ENCODE measurements at regions not wholly inside any gene's neighbourhood (a gene's known extent, or its start where the extent isn't known, plus 50 kb on each side); places are given as distances from the start of the nearest gene placed in this dataset.
"Not testable (repeated sequence)": the region's sequence is repeated elsewhere in the genome, so short reads cannot be mapped to it uniquely, and the experiment has no call there.

DNA sequence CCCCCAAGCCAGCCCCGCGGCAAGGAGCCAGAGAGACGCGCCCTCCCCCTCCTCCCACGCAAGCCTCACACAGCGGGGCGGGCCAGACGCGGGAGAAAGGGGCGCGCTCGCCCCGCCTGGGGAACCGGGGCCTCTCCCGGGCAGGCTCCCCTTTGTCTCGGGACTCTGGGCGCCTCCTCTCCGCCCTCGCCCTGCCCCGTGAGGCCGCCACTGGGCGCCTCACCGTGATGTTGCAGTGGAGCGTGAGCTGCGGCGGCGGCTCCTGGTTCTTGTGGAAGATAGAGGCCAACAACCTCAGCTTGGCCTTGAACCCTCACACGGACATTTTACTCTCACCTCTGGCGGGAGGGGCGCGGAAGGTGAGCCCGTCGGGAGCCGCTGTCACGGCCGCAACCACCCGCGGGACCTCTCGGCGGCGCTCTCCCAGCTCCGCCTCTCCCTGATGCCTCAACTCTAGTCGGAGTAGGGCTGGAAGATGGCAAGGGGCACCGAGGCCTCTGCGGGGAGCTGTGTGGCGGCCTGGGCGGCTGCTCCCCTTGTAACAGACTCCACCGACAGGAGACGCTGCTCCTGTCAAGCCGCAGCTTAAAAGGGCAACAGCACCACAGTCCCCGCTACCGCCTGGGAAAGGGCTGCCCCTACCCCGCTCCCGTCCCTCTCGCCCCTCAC lies 179.2 kb upstream of the ZSCAN2 start:
- not testable (repeated sequence) for DNase-seq (ENCODE audit: low spot score)

DNA sequence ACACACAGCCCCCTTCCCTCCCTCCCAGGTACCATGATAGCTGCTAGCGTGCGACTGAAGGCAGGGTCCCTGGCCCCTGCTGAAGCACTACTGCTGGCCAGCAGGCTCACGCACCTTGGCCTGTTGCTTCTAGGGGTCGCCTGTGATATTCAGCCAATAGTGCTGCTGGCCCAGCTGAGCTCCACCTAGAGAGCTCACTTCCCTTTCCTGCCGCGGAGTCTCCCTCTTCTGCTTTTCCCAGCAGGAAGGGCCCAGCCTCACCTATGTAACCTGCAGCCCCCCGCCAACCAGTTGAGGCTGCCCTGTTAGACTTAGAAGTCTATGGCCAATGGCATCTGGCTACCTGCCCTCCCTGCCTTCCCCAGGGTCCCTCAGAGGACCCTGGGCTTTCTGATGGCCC lies 175.5 kb upstream of the ZSCAN2 start:
- DNase-seq (ENCODE audit: low spot score), result not testable (repeated sequence)

DNA sequence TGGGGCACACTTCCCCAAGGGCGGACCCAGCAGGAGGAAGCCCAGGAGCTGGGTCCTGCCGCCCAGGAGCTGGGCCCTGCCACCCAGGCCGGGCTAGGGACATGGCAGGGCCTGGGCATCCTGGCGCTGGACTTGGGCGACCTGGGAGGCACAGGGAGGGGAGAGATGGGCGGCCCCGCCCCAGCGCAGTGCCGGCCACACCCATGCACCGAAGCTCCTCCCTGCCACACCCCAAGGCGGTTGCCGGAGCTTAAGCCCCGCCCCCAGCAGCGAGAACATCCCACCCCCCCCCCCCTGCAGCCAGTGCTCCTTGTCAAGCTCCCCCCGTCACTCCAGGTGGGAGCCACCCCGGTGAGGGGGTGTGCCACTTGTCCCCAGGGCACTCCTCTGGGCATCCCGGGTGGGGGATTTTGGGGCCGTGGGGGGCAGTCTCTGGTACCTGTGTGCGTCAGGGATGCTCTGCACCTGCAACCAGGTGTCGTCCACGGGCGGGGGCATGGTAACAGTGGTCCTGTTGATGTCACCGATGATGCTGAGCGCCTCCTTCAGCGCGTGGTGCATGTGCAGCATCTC lies 127.4 kb upstream of the ZSCAN2 start:
- not testable (repeated sequence) for DNase-seq (ENCODE audit: low spot score)

DNA sequence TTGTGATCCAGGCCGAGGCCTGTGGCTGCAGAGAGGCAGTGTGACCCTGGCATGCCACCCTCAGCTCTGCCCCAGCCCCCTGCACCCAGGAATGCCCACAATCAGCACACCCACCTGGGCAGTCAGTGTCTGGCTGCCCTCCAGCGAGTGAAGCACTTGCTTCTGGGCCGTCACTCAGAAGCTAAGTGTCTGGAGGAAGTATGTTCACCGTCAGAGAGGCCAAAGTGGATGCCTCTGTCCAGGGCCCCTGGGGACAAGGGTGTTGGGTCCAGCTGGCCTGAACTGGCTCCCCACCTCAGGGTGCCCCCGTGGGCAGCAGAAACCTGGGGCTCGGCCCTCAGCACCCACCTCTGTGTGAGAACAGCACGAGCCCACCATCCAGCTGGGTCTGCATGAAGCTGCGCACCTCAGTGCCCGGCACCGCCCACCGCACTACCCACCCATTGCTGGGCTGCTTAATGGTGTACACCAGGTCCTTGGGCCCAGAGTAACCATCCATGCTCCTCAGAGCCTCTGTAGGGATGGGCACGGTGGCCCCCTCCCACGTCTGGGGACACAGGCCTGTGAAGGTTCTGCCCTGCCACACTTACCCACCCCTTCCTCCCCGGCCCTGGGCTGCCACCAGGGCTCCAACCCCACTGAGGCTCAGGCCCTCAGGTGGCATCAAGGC lies 124.3 kb upstream of the ZSCAN2 start:
- DNase-seq (ENCODE audit: low spot score), result not testable (repeated sequence)

GRCh38 chr15:84477550-84477949 lies 123.3 kb upstream of the ZSCAN2 start:
- DNase-seq (ENCODE audit: low spot score), result not testable (repeated sequence)

DNA sequence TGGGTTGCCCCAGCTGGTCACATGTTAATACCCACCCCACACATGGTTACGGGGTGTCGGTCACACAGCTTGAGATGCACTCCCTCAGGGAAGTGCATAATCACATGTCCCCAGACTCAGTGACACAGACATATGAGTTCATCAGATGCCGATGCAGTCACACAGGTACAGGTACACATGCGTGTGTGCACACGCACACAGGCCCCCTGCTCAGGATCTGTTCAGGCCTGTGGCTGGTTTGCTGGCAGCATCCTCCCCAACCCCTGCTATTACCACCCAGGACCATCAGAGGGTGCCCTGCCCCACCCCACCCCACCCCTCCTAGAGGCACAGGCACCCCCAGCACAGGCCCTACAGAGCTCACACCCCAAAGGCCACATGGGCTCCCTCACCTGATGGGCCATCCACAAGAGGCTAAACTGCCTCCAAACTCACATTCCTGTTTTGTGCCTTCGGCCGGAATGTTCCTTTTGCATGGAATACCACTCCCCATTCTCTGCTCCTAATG lies 120.6 kb upstream of the ZSCAN2 start:
- DNase-seq (ENCODE audit: low spot score), result not testable (repeated sequence)

- not testable (repeated sequence) for DNase-seq (ENCODE audit: low spot score)
Measured at GRCh38 chr15:84483859-84484258, 117.0 kb upstream of the ZSCAN2 start.

GRCh38 chr15:84500165-84500889 lies 100.5 kb upstream of the ZSCAN2 start:
- DNase-seq (ENCODE audit: low spot score), result not testable (repeated sequence)

GRCh38 chr15:84503101-84503500 lies 97.7 kb upstream of the ZSCAN2 start:
- DNase-seq (ENCODE audit: low spot score), result not testable (repeated sequence)

GRCh38 chr15:84505552-84505951 lies 95.3 kb upstream of the ZSCAN2 start:
- not testable (repeated sequence) for DNase-seq (ENCODE audit: low spot score)

DNA sequence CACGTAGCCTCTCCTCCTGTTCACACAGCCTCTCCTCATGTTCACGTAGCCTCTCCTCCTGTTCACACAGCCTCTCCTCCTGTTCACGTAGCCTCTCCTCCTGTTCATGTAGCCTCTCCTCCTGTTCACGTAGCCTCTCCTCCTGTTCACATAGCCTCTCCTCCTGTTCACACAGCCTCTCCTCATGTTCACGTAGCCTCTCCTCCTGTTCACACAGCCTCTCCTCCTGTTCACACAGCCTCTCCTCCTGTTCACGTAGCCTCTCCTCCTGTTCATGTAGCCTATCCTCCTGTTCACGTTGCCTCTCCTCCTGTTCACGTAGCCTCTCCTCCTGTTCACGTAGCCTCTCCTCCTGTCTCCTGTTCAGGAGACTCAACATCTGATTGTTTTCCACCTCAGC lies 88.5 kb upstream of the ZSCAN2 start:
- not testable (repeated sequence) for DNase-seq (ENCODE audit: low spot score)

- not testable (repeated sequence) for DNase-seq (ENCODE audit: low spot score)
Measured at GRCh38 chr15:84516773-84517172, 84.0 kb upstream of the ZSCAN2 start.

- DNase-seq (ENCODE audit: low spot score), result not testable (repeated sequence)
Measured at GRCh38 chr15:84525491-84526344, 75.1 kb upstream of the ZSCAN2 start.

DNA sequence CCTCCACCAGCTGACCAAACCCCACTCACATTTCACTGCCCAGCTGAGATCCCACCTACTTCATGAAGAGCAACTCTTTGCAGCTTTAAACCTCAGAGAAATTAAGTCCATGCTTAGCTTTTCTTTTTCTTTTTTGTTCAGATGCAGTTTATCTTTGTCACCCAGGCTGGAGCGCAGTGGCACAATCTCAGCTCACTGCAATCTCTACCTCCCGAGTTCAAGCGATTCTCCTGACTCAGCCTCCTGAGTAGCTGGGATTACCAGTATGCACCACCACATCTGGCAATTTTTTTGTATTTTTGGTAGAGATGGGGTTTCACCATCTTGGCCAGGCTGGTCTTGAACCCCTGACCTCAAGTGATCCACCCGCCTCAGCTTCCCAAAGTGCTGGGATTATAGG lies 70.1 kb upstream of the ZSCAN2 start:
- not testable (repeated sequence) for DNase-seq (ENCODE audit: low spot score)

- DNase-seq (ENCODE audit: low spot score), result not testable (repeated sequence)
Measured at GRCh38 chr15:84531223-84531622, 69.6 kb upstream of the ZSCAN2 start.

DNA sequence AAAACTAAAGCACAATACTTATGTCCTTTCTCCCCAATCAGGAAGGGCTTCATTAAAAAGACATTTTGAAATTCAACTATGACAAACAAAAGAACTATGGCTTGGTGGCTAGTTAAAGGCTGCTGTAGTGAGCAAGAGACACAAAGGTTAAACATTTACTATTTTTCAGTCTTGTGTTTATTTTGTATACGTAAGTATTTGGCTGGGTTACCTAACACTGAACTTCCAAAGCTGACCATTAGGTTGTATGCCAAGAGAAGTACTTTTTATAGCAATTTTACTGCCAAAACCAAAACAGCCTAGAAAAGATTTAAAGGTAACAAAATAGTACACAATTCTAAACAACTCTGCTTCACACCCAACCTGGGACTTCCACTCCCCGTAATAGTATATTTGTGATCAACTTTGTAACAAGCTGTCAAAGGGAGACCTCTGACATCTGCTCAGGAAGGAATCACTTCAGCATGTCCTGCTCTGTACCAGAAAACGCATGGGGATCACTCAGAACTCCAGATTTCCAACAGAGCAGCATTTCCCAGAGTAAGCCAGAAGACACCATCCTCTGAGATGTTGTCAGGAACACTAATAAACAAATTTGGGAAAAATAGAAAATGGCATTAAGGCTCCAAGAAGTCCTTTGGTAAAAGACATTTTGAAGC lies 69.0 kb upstream of the ZSCAN2 start:
- peak; percentile 84 for DNase-seq (ENCODE audit: low spot score)

DNA sequence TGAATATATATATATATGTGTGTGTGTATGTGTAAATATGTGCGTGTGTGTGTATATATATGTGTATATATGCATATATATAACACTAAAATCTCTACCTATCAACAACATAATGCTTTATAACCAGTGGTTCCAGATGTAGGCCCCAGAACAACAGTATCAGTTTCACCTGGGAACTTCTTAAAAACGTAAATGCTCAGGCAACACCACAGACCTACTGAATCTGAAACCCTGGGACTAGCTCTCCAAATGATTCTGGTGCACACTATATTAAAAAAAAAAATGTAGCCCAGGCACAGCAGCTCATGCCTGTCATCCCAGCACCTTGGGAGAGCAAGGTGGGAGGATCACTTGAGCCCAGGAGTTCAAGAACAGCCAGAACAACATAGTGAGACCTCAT lies 67.1 kb upstream of the ZSCAN2 start:
- DNase-seq (ENCODE audit: low spot score), result not testable (repeated sequence)

- not testable (repeated sequence) for DNase-seq (ENCODE audit: low spot score)
Measured at GRCh38 chr15:84534561-84535235, 66.1 kb upstream of the ZSCAN2 start.

GRCh38 chr15:84536181-84536580 lies 64.6 kb upstream of the ZSCAN2 start:
- not testable (repeated sequence) for DNase-seq (ENCODE audit: low spot score)

- DNase-seq (ENCODE audit: low spot score), result not testable (repeated sequence)
Measured at GRCh38 chr15:84544586-84544985, 56.2 kb upstream of the ZSCAN2 start.
